ENCODE measurements at regions not wholly inside any gene's neighbourhood (a gene's known extent, or its start where the extent isn't known, plus 50 kb on each side); places are given as distances from the start of the nearest gene placed in this dataset.

DNA sequence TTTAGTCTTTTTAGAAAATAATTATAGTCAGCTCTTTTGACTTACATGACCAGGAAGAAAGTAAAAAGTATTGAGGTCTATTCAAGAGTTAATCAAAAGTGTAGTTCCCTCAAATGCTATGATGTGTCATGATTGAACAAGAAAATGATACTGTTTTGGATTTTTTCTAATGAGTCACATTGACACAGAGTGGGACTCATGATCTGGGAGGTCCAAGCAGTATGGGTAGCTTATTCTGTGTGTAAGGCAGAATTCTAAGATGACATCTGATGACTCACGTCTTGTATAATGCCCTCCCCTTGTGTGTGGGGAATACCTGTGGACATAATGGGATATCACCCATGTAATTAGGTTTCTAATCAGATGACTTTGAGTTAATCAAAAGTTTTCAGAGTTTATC lies 178.1 kb upstream of the DDHD1 start:
- FAIRE-seq: no peak

DNA sequence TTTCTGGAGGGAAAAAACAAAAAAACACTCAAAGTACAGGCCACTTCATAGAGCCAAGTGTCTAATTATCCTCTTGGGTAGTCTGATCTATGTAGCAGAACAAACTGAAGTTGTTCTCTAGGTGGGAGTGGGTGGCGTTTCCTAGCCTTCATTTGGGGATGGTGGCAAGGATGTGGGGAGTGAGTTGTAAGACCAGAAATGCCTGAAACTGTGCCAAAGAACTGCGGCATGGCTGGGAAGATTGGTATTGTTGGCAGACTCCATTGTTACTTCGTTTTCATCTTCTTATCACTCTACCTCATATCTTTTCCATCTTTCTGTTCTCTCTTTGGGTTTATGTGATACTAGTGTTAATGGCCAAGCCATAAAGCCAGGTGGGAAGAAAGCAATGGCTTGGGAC lies 177.3 kb upstream of the DDHD1 start:
- FAIRE-seq: no peak

DNA sequence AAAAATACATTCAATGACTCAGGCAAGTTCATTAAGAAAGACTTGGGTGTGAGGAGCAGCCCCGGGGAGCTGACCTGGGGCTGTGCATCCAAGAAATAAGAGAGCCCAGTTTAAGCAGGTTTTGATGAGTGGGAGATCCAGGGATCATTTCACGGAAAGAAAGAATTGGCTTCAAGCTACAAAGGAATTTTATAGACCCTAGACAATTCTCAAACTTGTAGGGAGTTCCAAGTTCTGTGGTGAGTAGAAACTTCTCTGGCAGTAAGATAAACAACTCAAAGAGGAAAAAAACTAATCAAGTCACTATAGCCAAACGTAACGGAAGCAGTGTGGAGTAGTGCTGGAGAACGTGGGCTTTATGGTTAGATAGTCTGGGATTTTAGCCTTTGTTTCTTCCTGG lies 175.7 kb upstream of the DDHD1 start:
- no peak for FAIRE-seq

DNA sequence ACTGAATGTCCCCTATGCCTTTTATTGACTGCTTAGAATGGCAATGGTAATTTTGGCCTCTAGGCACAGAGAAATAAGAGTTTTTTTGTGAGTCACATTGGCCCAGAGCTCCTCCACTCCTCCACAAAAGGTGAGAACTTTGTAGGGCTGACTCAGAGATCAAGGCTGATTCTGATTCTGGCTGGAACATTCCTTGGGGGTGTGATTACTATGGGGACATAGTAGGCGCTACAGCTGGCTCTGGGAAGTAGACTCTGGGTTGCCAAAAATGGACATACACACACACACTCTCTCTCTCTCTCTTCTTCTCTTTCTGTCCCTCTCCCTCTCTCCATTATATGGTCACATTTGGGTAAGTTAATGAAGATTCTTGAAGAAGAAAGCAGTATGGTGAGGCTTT lies 174.6 kb upstream of the DDHD1 start:
- no peak for FAIRE-seq

DNA sequence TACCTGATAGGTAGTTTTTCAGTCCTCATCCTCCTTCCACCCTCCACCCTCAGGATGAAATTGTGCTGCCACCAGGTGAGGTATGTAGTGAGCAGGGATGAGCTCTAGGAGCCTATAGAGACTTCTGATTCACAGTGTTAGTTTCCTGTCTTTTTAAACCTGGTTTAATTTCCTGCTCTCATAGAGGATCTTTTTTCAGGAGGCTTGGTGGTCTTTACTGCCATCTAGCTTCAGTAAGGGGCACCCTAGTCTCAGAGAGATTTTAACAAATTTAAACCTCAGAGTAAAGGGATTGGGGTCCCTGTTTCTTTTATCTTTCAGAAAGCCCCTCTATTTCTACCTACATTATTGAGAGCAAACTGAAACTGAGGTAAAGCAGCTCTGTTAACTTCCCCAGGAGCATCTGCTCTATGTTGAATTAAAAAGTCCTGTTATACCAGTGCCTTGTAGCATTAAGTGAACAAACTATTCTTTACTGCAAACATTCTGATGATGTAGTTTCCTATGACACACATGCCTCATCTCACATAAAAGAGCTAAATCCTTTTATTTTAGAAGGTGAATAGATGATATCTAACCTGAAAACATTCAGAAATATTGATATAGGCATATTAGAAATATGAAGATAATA lies 172.2 kb upstream of the DDHD1 start:
- no peak for FAIRE-seq

DNA sequence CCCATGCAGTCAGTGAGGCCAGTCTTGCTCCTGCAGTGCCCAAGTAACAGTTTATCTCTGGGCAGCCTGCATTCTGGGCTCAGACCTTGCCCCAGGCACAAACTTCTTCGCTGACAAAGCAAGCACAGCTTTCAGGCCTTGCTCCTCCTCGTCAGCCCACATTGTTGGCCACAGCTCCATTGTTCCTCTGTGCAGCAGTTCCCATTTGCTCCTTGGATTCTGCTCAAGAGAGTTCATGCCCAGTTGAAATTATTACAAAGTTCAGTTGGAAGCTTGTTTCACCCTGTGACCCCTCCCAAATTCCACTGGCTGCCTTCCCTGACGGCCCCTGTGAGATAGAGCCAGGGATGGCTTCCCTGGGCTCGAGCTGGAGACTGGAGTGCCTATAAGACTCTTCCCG lies 163.4 kb upstream of the DDHD1 start:
- FAIRE-seq: no peak

DNA sequence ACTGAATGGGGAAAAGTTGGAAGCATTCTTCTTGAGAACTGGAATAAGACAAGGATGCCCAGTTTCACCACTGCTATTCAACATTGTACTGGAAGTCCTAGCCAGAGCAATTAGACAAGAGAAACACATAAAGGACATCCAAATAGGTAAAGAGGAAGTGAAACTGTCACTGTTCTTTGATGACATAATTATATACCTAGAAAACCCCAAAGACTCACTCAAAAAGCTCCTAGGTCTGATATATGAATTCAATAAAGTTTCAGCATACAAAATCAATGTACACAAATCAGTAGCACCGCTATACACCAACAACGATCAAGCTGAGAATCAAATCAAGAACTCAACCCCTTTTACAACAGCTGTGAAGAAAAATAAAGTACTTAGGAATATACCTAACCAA lies 157.3 kb upstream of the DDHD1 start:
- FAIRE-seq: no peak

DNA sequence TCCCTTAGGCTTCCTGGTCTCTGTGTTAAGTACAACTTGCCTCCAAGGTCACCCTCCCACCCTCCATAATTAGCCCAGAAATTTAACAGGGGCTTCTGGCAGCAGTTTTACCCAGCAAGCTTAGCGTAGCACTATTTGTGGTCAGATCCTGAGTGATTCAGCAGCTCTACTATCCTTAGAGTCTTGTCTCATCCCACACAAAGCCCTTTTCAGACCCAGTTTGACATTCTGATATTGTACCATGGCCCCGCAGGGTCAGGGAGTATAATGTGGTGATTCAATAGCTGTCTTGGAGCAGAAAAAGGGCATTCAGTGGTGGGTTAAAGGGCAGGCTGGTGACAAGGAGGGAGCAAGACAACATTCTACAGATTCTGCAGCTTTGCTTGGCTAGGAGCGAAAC lies 153.8 kb upstream of the DDHD1 start:
- no peak for FAIRE-seq

DNA sequence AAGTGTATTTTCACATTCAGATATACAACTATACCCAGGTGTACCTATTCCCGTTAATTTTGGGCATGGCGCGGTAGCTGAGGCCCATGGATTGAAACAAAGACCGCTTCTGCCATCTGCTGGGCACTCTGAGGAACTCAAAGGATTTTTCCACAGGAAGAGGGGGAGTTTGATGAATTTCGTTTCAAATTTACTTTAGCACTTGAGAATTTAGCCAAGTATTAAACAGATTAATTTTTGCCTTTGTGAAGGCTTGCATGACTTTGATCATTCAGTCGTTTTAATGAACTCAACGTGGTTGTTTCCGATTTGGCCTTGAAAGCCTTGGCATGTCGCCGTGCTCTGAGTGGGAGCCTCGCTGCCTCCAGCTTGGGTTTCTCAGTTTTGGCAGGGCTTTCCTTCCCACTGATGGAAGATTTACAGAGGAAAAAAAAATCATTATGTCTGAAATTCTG lies 153.2 kb upstream of the DDHD1 start:
- FAIRE-seq: peak; percentile 21

DNA sequence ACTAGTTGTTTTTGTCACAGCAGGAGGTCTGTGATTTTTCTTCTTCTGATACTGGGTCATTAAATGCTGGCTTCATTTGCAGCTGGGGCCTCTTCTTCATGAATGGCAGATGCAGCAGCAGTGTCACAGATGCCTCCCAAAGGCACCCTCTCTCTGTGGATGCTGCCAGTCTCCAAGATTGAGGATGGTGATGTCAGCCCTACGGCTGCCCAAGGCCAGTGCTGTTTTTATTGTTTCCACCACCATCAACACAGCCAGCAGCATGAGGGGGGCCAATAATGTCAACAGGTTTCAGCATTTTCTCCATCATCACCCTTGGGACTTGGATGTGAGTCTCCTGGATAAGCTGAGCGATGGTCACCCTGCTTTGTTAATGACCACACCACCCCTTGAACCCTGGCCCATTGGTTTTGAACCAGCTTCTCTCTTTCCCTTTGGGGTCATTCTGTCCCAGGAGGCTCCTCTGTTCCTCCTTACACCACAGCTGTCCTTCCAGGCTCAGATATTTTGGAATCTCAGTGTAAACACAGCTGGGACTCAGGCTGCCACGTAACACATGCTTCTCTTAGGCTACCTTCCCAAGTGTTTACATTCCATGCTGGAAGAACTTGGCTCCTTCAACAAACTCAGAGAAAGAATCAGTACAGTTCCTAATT lies 151.7 kb upstream of the DDHD1 start:
- no peak for FAIRE-seq

DNA sequence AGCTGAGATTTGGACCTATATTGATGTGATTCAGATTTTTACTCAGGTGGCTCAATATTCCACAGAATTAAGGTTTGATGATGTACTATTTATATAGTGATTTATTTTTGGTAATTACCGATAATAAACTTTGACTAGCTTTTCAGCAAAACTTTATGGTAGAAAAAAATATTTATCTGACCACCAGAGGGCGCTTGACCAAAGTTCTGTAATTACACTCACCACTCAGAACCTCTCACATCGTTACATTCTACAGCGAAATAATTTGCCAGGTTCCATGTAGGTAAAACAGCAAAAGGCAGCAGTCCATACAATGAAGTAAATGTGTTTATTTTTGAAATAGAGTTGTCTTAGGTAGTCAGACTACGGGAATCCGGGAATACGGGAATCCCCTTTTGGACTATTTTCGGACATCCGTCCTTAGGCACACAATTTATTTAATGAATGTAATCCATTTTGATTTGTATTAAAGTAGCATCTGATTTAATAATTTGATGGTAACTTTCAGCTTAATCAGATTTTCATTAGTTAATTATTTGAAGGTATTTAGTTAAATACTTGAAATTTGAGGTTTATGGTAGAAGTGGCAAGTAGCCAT lies 143.0 kb upstream of the DDHD1 start:
- peak; percentile 98 for FAIRE-seq

DNA sequence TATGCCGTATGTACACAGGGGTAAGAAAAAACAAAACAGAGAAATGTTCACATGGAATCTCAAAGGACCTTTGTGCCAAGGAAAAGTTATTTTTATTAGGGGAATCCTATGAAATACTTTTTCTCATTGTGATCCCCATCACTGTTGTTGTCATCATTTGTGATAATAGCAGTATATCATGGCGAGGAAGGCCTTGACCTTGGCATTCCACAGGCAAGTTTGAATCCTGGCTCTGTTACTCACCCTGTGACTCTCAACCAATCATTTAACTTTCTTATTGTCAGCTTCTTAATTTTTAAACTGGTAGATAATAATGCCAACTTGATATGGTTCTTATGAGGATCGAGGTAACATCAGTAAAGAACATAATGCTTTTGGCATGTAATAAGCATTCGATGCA lies 142.2 kb upstream of the DDHD1 start:
- no peak for FAIRE-seq

DNA sequence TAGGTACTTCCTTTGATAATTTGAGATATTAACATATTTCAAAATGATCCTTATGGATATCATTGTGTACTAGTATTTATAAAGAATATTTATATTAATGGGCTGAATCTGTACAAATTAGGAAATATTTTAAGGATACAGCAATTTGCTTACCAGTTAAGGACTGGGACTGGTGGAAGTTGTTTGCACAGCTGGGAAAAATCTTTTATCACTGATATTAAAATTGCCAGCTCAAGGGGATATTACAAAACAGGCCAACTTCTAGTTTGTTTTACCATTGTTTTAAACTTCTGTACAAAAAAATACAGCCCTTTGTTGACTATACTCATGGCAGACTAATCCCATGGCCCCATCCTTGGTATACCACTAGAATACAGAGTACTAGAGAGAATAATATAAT lies 133.2 kb upstream of the DDHD1 start:
- FAIRE-seq: no peak

DNA sequence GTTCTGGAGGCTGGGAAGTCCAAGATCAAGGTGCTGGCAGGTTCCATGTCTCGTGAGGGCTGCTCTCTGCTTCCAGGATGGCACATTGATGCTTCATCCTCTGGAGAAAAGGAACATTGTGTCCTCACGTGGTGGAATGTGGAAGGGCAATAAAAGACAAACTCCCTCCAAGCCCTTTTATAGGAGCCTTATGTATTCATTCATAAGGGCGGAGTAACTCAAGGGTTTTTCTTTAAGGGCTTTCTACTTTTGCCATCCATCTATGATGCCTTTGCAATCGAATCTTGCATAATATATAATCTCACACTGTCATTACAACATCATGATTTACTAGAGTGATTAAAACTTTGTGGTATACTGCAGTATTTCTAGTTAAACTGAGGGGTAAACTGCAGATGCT lies 132.7 kb upstream of the DDHD1 start:
- FAIRE-seq: no peak

DNA sequence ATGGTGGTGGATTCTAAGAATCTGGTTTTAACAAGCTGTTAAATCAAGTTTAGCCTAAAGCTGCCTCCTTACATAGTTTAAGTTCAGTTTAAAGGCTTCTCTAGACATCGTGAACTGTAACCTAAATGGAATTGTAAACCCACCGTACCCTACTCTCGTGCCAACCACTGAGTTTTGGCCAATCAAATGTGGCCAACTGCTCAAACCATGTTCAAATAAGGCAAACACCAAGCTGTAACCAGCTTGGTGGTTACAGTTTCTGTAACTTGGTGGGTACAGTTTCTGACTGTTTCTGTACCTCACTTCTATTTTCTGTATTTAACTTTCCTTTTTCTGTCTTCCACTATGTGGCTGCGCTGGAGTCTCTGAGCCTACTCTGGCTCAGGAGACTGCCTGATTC lies 131.9 kb upstream of the DDHD1 start:
- FAIRE-seq: no peak

DNA sequence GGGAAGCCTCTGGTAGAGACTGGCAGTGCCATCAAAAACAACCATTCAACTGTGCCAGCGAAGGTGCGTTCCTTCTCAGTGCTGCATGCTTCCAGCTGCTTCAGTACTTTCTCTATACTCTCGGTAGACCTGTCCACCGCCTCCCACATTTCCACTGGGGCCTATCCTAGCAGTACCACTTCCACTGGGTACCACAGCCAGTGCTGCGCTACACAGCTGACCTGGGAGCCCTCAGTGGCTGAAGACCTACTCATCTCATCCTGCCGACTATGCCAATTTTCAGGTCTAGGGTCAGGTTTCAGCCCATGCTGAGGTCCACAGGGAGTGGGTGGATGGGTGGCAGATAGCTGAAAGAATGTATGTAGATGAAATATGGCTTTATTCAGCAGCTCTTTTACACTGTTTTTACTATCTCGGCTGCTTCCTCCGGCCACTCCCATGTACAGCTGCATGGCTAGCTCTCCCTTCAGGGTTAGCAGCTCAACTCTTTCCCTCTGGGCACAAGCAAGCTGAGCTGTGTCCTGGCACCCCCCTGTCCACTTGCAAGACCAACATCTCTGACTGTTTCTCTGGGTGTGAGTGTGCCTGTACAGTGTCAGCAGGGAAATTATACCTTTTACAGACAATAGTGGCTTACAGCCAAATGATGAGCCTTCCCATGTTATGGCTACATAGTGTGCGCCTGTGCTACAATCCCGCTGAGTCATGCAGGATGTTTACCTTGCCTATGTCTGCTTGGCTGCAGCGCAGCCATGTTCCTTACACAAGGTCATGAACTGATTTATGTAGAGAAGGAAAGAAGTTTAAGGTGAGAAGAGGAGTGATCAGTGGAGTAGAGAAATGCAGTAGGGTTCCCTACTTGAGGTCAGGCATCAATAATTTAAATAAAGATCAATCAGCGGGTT lies 125.7 kb upstream of the DDHD1 start:
- no peak for FAIRE-seq

DNA sequence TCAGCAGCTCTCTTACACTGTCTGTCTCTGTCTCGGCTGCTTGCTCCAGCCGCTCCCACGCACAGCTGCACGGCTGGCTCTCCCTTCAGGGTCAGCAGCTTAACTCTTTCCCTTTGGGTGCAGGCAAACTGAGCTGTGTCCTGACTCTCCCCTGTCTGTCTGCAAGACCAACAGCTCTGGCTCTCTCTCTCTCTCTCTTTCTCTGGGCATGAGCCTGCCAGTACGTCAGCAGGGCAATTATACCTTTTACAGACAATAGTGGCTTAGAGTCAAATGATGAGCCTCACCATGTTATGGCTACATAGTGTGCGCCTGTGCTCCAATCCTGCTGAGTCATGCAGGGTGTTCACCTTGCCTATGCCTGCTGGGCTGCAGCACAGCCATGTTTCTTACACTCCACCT lies 120.5 kb upstream of the DDHD1 start:
- no peak for FAIRE-seq

DNA sequence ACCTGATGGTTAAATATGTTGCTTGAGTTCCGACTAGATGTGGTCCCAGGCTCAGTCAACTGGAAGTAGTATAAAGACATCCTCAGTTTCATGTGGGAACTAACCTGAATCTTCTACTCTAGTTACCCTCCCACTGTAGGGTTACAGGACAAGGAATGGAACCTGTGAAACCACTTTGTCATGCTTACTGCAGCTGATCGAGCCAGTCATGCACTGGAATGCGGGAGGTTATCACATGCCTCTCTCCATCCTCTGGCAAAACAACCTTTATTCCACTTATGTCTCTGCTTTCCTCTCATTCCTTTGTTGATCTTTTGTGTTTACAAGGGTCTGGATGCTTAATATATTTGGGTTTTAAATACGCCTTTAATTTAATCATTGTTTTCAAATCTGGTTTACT lies 111.9 kb upstream of the DDHD1 start:
- no peak for FAIRE-seq

DNA sequence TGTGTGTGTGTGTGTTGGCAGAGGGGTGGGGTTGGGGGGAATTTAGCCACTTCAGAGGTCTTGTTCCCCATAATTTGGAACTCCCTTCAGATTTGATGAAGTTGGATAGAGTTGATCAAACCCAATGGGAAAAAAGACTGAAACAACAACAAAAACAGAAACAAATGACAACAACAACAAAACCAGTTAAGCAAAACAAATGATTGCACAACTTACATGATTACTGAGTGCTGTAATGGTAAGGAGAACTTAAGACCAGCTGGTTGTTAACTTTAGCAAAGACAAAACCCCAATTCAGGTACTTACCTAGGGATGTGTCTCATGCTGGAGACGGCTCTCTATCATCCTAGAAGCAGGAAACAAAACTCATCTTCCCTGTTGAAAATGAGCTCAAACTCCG lies 107.8 kb upstream of the DDHD1 start:
- no peak for FAIRE-seq

DNA sequence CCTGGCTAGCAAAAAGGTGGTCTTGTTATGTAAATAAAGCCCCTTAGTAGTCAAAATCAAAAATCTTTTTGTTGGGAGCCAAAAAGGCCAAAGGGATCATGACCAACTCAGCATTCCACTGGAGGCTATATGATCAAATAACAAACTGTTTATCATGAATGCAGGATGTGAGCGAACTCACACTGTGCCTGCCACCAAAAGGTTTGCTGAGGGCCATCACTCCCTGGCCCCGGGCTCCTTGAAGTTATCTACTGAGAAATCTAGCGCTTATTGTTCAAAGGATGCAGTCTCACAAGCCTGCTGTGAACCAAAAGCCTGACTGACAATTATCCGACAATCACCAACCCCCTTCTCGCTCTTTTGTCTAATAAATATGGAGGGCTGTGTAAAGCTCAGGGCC lies 107.2 kb upstream of the DDHD1 start:
- no peak for FAIRE-seq

DNA sequence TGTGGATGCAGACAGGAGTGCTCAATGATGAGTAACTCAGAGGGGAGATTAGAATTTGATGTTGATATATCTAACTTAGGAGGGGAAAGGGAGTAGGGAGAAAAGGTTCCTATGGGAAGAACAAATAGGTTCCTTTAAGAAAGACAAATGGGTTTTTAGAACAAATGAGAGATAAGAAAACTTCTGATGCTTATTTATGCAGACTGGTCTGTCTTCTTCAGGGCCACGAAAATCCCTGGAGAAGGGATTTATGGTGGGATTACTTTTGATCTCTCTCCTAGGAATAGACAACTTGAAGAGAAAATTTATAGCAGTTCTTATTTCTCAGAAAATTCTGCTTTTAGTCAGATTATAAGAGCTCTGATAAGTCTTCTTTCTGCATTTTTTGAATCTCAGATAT lies 99.0 kb upstream of the DDHD1 start:
- no peak for FAIRE-seq

DNA sequence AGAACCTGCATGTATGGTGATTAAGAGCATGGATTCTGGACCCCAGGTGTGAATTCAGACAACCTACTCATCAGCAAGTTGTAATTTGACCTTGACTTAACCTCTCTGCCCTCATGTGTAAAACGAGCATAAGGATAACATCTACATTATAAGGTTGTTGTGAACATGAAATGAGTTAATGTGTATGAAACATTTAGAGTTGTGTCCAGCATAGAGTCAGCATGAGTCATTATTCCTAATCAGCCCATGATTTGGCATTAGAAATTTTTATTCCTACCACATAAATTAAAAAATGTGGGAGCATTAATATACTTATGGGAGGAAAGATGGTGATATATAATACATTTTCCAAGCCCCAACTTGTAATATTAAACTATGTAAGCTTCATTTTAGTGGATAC lies 95.9 kb upstream of the DDHD1 start:
- no peak for FAIRE-seq

DNA sequence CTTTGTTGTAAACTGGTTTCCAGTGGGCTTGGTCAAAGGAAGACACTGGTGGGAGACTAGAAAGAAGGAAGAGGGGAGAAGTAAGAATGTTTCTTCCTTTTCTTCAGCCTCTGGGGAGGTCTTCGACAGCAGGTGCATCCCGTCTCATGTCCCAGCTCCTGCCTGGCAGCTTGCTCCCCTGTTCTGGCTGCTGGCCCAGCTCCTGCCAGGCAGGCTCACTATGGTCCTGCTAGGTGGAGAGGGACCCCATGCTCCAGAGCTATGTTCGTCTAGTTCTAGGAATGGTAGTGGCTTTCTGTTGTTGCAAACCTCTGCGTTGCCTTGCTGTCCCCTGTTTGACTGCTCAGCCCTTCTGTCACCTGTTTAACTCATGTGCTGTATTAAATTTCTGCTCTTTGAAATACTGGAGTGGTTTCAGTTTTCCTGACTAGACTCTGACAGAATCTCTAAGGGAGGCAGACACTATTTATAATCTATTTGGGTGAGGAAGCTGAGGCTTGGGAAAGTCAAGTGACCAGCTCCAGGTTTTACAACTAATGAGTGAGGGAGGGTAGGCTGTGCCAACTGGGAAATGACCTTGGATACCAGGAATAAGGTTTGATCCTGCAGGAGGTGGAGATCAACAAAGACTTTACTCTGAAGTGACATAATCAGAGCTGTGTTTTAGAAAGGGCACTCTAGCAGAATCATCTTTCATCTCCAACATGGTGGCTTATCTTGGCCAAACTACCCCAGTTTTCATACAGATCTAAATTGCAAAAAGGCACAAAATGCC lies 94.7 kb upstream of the DDHD1 start:
- FAIRE-seq: no peak
